Endodermal cell (in vitro differentiated cells): ENCODE measurements at regions not wholly inside any gene's neighbourhood (a gene's known extent, or its start where the extent isn't known, plus 50 kb on each side); places are given as distances from the start of the nearest gene placed in this dataset.
"Not testable (repeated sequence)": the region's sequence is repeated elsewhere in the genome, so short reads cannot be mapped to it uniquely, and the experiment has no call there.

Experiments used
- DNase-seq: peaks from one replicate; pipeline ENCODE4 v3.0.0-alpha.2; 2017
- H3K27ac ChIP-seq: 2 replicates; pipeline ENCODE4 v1.5.1; 2013; ENCODE audit warnings: mild to moderate bottlenecking, low read depth, low read length, moderate library complexity
- H3K27me3 ChIP-seq: 2 replicates; pipeline ENCODE4 v1.6.1; 2013; ENCODE audit warnings: mild to moderate bottlenecking, low read length, moderate library complexity; ENCODE audit not compliant: insufficient read depth, control insufficient read depth, poor library complexity, severe bottlenecking
- H3K36me3 ChIP-seq: 2 replicates; pipeline ENCODE4 v1.7.0; 2013; ENCODE audit warnings: mild to moderate bottlenecking, low read length, moderate library complexity; ENCODE audit not compliant: control insufficient read depth, insufficient read depth
- H3K4me1 ChIP-seq: one replicate; pipeline ENCODE4 v1.7.0; 2013; ENCODE audit warnings: low read length; ENCODE audit not compliant: control insufficient read depth, insufficient read depth
- H3K4me3 ChIP-seq: 2 replicates; pipeline ENCODE4 v1.5.1; 2013; ENCODE audit warnings: mild to moderate bottlenecking, low read length, moderate library complexity
- H3K9ac ChIP-seq: 2 replicates; pipeline ENCODE4 v1.6.1; 2013; ENCODE audit warnings: mild to moderate bottlenecking, low read length, moderate library complexity; ENCODE audit not compliant: poor library complexity, severe bottlenecking; ENCODE audit errors: extremely low read depth
- H3K9me3 ChIP-seq: 2 replicates; pipeline ENCODE4 v1.6.1; 2013; ENCODE audit warnings: mild to moderate bottlenecking, low read length, moderate library complexity; ENCODE audit not compliant: control insufficient read depth
- H3K27ac Mint-ChIP-seq: 2 replicates; pipeline ENCODE4 v1.8.0; 2020; ENCODE audit warnings: mixed read lengths
- H3K27me3 Mint-ChIP-seq: 2 replicates; pipeline ENCODE4 v1.8.0; 2021; ENCODE audit warnings: mild to moderate bottlenecking, mixed read lengths; ENCODE audit not compliant: insufficient read depth
- H3K36me3 Mint-ChIP-seq: 2 replicates; pipeline ENCODE4 v1.8.0; 2020; ENCODE audit warnings: low read depth, mixed read lengths
- H3K4me1 Mint-ChIP-seq: 2 replicates; pipeline ENCODE4 v1.8.0; 2020; ENCODE audit warnings: mixed read lengths
- H3K4me3 Mint-ChIP-seq: 2 replicates; pipeline ENCODE4 v1.8.0; 2020; ENCODE audit warnings: mild to moderate bottlenecking, moderate library complexity, mixed read lengths
- H3K9me3 Mint-ChIP-seq: 2 replicates; pipeline ENCODE4 v1.8.0; 2020; ENCODE audit warnings: mild to moderate bottlenecking, mixed read lengths
- WGBS, 2 experiments: methylation state at CpG; one replicate each; pipeline versions ENCODE4 v1.1.5 to v1.1.7; 2013; ENCODE audit warnings: missing lambda C conversion rate in 2 of 2, mixed read lengths in 1 of 2; ENCODE audit not compliant: insufficient coverage in 1 of 2, insufficient read length in 1 of 2; 5-methylcytosine and 5-hydroxymethylcytosine counted together
- TF ChIP-seq, protein P1 (sequence below): fragments of 200-600 bp; sonication (generic); conservative IDR thresholded peaks from 2 replicates; pipeline ENCODE4 v1.5.0; 2021; ENCODE audit warnings: antibody characterized with exemption, mild to moderate bottlenecking

DNA sequence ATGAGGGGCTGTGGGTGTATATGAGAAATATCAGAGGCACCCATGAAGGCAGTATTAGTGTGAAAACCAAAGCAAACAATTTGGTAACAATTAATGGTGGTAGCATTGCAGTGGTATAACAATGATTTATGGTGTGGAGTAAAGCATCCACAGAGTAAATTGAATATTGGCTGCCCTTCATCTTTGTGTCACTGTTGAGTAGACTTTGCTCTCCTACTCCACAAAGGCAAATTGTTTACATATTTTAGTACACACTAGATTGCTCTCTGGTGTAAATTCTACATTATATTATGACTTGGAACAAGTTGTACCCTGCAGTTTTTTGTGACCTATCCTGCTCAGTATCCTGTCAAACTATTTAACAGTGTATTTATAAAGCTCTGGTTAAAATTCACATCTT lies 455.5 kb upstream of the RORB start:
- no peaks in the 10 kb centered on the region for H3K9me3 ChIP-seq
- H3K4me3 ChIP-seq = no peak overlapping the region
- no peak for DNase-seq
- H3K36me3 Mint-ChIP-seq = no peaks in the 10 kb centered on the region
- H3K27me3 ChIP-seq = no peaks in the 10 kb centered on the region
- no peaks in the 10 kb centered on the region for H3K27me3 Mint-ChIP-seq
- H3K27ac ChIP-seq = no peak overlapping the region
- no peaks in the 10 kb centered on the region for H3K36me3 ChIP-seq
- no peak overlapping the region for H3K4me3 Mint-ChIP-seq
- no peaks in the 10 kb centered on the region for H3K9me3 Mint-ChIP-seq
- no peak overlapping the region for H3K27ac Mint-ChIP-seq
- TF ChIP-seq, protein P1, sequence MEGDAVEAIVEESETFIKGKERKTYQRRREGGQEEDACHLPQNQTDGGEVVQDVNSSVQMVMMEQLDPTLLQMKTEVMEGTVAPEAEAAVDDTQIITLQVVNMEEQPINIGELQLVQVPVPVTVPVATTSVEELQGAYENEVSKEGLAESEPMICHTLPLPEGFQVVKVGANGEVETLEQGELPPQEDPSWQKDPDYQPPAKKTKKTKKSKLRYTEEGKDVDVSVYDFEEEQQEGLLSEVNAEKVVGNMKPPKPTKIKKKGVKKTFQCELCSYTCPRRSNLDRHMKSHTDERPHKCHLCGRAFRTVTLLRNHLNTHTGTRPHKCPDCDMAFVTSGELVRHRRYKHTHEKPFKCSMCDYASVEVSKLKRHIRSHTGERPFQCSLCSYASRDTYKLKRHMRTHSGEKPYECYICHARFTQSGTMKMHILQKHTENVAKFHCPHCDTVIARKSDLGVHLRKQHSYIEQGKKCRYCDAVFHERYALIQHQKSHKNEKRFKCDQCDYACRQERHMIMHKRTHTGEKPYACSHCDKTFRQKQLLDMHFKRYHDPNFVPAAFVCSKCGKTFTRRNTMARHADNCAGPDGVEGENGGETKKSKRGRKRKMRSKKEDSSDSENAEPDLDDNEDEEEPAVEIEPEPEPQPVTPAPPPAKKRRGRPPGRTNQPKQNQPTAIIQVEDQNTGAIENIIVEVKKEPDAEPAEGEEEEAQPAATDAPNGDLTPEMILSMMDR = no peak
- no peak overlapping the region for H3K9ac ChIP-seq
- peaks cover 12% of the 10 kb centered on the region for H3K4me1 Mint-ChIP-seq
- peaks cover 3% of the 10 kb centered on the region for H3K4me1 ChIP-seq

DNA sequence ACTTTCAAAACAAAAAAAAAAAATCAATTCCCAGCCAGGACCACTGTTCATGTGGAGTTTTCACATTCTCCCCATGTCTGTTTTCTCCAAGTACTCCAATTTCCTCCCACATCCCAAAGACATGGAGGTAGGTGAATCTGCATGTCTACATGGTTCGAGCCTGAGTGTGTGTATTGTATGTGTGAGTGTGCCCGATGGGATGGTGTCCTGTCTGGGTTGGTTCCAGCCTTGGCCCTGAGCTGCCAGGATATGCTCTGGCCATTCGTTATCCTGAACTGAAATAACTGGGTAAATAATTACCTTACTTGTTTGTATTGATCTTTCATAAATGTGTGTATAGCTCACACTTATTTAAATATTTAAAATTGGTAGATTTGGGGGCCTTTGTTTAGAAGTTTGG lies 452.3 kb upstream of the RORB start:
- H3K4me3 ChIP-seq = no peak overlapping the region
- WGBS, 2 experiments = 96% methylated on average over 3 of the region's 3 CpGs; no CpG with 5 or more reads in 1 of the 2 experiments
- no peak for DNase-seq
- no peak overlapping the region for H3K4me3 Mint-ChIP-seq
- peaks cover 12% of the 10 kb centered on the region for H3K4me1 Mint-ChIP-seq
- no peaks in the 10 kb centered on the region for H3K36me3 ChIP-seq
- H3K27me3 Mint-ChIP-seq = no peaks in the 10 kb centered on the region
- H3K36me3 Mint-ChIP-seq = no peaks in the 10 kb centered on the region
- H3K9me3 ChIP-seq = no peaks in the 10 kb centered on the region
- H3K4me1 ChIP-seq = peaks cover 3% of the 10 kb centered on the region
- H3K9ac ChIP-seq = no peak overlapping the region
- TF ChIP-seq, protein P1 = no peak
- no peak overlapping the region for H3K27ac ChIP-seq
- H3K27ac Mint-ChIP-seq = no peak overlapping the region
- H3K9me3 Mint-ChIP-seq = no peaks in the 10 kb centered on the region
- H3K27me3 ChIP-seq = no peaks in the 10 kb centered on the region

DNA sequence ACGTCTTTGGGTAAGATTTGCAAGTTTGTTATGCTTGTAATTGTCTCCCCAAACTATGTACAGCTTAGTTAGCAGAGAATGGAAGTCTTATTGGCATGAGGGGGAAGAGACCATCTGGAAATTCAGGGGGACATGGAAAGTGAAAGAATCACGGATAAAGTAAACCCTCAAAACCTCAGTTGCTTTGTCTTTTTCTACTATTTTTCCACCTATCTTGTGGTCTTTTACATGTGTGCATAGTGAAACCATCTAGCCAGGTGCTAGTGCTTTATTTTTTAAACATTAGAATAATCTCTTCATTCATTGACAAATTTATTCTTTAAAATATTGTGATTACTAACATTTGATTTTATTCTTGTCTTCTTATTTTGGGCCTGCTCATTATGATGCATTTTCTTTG lies 441.1 kb upstream of the RORB start:
- H3K27me3 ChIP-seq = no peaks in the 10 kb centered on the region
- no peak overlapping the region for H3K9ac ChIP-seq
- 96 to 100% methylated on average over 1 to 2 of the region's 2 CpGs for WGBS, 2 experiments
- H3K4me3 Mint-ChIP-seq = no peak overlapping the region
- H3K4me1 Mint-ChIP-seq = peaks cover 9% of the 10 kb centered on the region
- no peak overlapping the region for H3K27ac ChIP-seq
- H3K27ac Mint-ChIP-seq = no peak overlapping the region
- H3K9me3 ChIP-seq = peaks cover 20% of the 10 kb centered on the region
- H3K9me3 Mint-ChIP-seq = peaks cover 22% of the 10 kb centered on the region
- no peaks in the 10 kb centered on the region for H3K27me3 Mint-ChIP-seq
- no peaks in the 10 kb centered on the region for H3K4me1 ChIP-seq
- DNase-seq = no peak
- no peak overlapping the region for H3K4me3 ChIP-seq
- H3K36me3 ChIP-seq = no peaks in the 10 kb centered on the region
- no peaks in the 10 kb centered on the region for H3K36me3 Mint-ChIP-seq
- TF ChIP-seq, protein P1 = no peak

DNA sequence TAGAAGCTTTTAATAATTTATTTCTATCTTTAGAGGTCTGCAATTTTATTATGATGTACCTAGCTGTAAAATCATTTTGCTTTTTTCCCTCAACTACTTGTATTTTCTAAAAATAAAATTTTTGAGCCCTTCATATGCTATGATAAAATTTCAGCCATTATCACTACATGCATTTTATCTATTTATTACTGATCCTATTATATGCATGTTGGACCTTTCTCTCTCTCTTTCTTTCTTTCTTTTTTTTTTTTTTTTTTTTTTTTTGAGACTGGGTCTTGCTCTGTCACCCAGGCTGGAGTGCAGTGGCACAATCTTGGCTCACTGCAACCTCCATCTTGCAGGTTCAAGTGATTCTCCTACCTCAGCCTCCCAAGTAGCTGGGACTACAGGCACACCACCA lies 440.1 kb upstream of the RORB start:
- H3K27ac Mint-ChIP-seq, H3K27me3 ChIP-seq: not testable (repeated sequence)
- peaks cover 29% of the 10 kb centered on the region for H3K9me3 Mint-ChIP-seq

More for the DNA sequence above, 440.1 kb upstream of the RORB start:
- DNase-seq, H3K36me3 ChIP-seq, H3K9ac ChIP-seq, H3K4me3 ChIP-seq, H3K4me1 Mint-ChIP-seq, H3K4me1 ChIP-seq, H3K4me3 Mint-ChIP-seq, H3K36me3 Mint-ChIP-seq, H3K27ac ChIP-seq, H3K27me3 Mint-ChIP-seq: not testable (repeated sequence)
- H3K9me3 ChIP-seq = peaks cover 20% of the 10 kb centered on the region
